A204.1 (cell line): ENCODE measurements at regions not wholly inside any gene's neighbourhood (a gene's known extent, or its start where the extent isn't known, plus 50 kb on each side); places are given as distances from the start of the nearest gene placed in this dataset.

Source experiments
- FAIRE-seq: peaks from 2 replicates; lab custom pipeline; 2012; peaks lifted over from hg19 to GRCh38; lab: Jason Lieb, UNC

DNA sequence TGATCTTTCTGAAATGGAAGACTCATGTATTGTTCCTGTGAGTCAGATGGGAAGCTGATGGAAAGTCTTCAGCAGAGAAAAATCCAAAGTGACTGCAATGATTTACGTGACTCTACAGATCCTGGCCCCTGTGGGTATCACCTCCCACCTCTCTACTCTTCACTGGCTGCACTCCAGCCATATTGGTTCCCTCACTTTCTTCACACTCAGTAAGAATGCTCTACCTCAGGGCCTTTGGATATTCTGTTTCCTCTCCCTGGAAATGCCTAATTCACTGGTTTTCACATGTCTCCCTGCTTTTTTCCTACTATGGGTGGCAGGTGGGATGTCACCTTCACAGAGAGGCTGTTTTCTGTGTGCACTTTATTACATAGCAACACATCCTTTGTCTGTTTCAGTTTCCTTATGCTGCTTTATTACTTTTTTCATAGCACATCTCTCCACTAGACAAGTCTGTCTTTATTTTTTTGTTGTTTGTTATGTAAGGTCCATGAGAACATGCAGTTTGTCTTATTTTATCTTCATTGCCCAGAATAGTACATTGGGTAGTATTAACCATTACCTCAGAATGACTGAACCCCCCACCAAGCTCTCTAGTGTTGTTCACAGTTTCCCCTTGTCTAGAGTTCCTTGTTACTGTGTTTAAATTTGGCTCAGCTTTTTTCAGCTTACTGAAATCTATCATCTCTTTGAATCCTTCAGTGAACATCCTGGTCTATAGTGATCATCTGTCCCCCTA, 57.6 kb upstream of the CLNK start:
- FAIRE-seq, result no peak

DNA sequence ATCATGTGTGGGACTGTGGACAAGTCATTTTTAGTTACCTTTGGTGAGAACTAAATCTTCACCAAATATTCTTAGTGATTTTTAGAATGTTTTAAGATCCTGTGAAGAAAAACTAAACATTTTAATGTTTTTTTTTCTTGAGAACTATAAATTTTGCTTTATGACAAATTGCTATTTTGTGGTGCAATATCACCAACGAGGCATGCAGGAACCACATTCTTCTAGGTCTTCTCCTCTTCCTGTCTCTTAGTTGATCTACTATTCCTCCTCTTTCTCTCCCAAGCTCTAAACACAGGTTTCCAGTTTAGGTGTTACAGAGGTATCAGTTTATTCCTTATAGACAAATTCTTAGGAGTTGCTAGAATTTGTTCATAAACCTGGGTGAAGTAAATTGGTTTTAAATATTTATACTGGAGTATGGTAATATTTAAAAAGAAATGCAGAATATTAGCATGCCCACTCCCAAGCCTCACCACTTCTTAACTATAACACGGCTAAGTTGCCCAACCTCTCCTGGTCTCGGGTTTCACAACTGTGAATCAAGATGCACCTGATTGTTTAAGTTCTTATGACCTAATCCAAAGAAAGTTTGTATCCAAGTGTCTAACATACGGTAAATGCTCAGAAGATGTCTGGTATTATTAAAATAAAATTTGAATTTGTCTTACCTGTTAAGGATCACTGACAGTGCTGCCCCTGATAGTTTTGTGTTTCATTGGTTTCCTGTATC, 56.5 kb upstream of the CLNK start:
- no peak for FAIRE-seq

DNA sequence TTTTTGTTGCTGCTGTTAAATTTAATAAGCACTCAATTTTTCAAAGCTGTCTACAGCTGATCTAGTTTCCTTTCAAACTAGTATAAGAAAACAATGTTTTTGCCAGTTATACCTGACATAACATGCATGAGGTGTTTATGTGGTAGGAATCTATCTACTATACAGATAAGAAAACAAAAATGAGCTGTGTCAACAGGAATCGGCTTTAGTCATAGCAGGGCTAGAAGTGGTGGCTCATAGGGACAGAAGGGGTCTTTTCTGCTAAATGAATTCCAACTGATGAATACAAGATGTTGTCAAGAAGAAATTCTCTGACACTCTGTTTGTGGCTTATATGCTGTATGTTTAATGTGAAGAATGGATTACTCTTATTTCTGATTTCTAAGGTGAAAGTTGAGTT, 55.7 kb upstream of the CLNK start:
- no peak for FAIRE-seq

DNA sequence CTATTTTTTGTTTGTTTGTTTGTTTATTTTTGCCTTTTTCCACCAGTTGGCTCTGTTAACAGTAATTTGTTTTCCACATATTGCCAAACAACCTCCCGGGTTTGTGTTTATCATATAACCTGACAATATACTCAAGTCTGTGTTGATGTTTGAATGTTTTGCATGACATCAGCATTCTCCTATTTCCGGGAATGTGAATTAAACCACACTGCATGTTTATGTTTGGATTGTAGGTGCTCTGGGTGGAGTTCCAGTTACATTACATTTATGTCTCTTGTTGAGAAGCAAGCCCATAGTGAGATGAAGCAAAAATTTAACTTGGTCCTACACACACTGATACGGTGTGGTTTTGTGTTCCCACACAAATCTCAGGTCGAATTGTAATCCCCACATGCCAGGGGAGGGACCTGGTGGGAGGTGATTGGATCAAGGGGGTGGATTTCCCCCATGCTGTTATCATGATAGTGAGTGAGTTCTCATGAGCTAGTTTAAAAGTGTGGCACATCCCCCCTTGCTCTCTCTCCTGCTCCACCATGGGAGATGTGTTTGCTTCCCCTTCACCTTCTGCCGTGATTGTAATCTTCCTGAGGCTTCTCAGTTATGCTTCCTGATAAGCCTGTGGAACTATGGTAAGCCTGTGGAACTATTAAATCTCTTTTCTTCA, 54.4 kb upstream of the CLNK start:
- no peak for FAIRE-seq

DNA sequence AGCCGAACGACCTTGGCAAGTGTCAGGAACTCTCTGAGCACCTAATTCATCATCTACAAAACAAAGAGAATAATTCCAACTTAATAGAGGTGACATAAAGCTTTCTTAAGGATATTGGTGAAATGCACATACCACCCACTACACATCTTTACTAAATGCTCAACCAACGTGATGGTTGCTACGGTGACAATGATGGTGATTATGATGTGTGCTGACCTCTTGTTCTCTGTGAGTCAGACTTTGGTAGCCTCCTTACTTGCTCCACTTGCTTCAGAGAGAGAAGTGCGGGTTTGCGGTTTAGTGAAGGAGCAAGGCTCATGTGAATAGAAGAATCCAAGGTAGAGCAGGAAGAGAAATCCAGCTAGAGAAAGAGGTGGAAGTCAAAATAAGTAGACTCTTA, 52.8 kb upstream of the CLNK start:
- FAIRE-seq, result no peak

DNA sequence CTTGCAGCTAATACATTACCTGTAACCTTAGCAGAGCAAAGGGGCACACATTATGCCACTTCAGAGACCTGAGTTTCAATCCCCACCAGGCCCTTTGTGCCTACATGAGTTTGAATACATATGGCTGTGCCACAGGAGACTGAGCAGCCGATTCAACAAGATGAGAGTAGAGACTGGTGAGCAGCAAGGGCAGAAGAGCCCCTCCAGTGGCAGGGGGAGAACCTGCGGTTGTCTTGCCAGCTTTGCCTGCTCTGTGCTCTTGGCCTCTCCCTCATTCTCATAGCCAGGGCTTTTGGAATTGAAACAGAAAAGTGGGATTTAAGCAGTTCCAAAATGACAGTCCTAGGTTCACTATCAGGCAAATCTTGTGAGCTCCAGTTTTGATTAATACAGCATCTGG, 52.3 kb upstream of the CLNK start:
- FAIRE-seq, result no peak

DNA sequence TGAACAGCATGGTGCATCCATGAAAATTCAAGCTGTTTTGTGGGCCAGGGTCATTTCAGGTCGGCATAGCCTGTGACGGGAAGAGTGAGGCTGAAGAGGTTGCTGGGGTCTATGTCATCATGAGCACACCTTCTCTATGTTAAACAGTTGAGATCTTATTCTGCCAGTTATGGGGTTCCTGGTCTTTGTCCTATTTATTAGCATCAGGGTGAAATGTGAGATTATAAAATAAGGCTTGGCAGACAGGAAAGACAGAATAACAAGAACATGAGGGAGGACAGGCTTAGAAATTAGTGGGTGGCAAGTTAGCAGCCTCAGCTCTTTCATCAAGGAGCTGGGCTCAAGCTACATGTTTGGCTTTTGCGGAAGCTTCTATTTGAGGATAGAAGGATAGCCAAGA, 51.7 kb upstream of the CLNK start:
- no peak for FAIRE-seq

DNA sequence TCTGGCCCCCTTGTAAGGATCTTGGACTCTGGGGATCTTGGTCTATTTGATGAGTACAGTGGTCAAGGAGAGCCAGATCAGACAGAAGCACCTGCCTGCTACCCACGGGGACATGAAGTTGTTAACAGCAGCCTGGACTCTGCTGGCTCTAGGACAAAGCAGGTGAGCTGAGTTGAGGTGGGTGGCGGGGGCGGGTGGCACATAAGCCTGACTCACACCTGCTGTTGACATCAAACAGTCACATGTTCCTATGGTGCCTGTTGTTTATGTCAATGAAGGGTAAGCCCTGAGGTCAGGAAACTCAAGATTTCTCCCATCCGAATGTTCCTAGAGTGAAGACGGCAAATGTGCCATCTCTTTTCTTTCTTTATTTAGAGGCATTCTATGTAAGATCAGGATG, 50.1 kb upstream of the CLNK start:
- no peak for FAIRE-seq
